GM19395 (cell line): ENCODE measurements at regions not wholly inside any gene's neighbourhood (a gene's known extent, or its start where the extent isn't known, plus 50 kb on each side); places are given as distances from the start of the nearest gene placed in this dataset.
"Not testable (repeated sequence)": the region's sequence is repeated elsewhere in the genome, so short reads cannot be mapped to it uniquely, and the experiment has no call there.

Source experiments
- ATAC-seq: cut with Tn5 transposase; IDR thresholded peaks from one replicate; pipeline ENCODE4 v1.9.1; 2021; ENCODE audit warnings: mild to moderate bottlenecking, moderate library complexity; ENCODE audit not compliant: unreplicated experiment

DNA sequence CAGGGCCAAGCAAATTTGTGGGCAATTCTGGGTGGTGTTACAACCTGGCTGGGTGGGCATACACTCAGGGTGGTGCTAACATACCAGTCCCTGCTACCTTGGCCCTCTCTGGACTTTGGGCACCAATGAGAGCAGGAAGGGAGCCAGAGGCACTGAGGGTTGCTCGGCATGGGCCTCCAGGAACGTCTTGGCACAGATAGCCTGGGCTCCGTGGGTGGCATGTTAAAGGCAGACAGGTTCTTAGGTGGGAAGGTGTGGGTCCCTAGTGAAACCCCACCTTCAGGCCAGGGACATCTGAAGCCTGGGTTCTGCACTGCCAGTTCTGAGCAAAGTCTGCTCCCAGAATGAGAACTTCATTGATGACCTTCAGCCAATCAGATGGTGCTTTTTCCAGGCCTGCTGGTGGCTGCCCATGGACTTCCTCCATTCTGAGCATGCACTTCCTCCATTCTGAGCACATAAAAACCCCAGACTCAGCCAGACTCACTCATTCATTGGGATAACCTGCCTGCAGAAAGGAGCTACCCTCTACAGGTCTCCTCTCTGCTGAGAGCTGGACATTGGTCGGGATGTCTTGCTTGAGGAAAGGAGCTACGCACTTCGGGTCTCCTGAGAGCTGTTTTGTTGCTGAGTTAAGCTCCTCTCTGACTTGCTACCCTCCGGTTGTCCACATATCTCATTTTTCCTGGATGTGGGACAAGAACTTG lies 2567.1 kb downstream of the PCDH9 start:
- no peak for ATAC-seq

GRCh38 chr13:64648293-64648692 lies 2581.8 kb downstream of the PCDH9 start:
- ATAC-seq: no peak

DNA sequence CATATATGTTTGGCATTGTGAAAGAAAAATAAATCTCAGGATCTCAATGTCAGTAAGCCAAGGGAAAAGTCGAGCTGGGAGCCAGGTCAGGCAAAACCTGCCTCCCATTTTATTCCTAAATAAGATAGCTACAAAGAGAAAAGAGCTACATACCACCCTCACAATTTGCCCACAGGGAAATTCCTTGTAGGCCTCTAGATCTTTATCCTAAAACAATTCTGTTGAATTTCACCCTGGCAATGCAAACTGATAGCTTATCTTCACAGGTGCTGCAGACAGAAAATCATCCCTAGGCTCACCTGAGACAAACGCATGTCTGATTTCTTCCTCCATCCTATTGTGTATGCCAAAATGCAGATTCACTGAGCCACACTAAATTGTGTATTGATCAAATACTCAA lies 2587.1 kb downstream of the PCDH9 start:
- ATAC-seq: no peak

- ATAC-seq: no peak
Measured at GRCh38 chr13:64640002-64640401, 2590.1 kb downstream of the PCDH9 start.

- ATAC-seq: no peak
Measured at GRCh38 chr13:64639206-64639605, 2590.9 kb downstream of the PCDH9 start.

GRCh38 chr13:64633948-64634347 lies 2596.2 kb downstream of the PCDH9 start:
- ATAC-seq: no peak

DNA sequence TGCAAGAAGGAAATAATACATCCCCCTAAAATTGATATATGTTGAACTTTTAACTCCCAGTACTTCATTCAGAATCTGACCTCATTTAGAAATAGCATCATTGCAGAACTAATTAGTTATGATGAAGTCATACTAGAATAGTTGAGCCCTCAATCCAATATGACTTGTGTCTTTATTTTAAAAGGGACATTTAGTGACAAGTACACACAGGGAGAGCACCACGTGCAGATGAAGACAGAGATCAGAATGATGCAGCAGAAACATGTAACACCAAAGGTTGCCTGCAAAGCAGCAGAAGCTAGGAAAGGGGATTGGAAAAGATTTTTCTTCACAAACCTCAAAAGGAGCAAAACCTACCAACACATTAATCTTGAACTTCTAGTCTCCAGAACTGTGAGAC lies 2602.5 kb downstream of the PCDH9 start:
- ATAC-seq: no peak

DNA sequence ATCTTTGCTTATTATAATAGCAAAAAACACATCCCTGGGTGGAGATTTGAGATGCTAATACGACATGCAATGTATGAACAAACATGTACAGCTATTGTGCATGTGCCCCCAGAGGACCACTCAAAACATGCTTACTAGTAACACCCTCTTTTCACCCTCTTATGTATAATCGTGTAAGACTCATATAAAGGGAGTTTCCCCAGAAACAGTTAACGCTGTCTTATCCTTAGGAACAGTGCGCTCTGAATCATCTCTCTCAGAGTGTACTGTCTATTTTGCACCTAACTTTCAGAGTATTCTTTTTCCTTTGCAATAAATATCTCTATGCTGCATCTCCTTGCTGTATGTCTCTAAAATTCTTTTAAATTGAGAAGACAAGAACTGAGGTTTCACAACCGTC lies 2604.0 kb downstream of the PCDH9 start:
- no peak for ATAC-seq

DNA sequence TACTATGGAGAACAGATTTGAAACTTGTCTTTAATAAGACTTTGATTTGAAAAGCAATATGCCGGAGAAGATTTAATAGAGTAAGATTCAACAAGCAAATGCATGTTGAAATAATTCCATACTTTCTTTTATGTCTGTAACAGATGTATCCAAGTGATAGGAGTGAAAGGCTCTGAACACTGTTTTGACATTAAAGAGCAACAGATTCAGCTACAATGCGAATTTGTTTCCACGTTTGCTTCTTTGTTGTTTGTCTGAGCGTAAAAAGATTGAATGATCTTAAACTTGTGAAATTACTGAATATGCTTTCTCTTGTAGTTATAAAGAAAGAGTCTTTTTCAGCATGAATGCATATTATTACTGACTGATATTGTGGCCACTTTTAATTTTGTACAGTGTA lies 2612.9 kb downstream of the PCDH9 start:
- ATAC-seq: no peak

DNA sequence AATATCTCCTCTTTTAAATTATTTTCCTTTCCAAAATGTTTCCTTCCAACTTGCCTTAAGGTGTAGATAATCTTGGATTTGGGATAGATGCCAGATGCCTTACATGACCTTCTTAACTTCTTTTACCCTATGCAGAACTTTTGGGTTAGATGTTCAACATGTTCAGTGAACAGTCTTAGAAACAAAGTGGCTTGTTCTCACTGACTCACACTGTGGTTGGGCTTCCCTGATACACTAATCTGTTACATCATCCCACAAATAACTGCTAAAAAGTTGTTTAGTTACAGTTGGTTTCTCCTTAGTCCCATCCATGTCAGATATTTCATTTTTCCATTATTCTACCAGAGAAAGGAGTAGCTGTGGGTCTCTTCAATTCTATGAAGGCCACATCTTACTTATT lies 2638.2 kb downstream of the PCDH9 start:
- no peak for ATAC-seq

DNA sequence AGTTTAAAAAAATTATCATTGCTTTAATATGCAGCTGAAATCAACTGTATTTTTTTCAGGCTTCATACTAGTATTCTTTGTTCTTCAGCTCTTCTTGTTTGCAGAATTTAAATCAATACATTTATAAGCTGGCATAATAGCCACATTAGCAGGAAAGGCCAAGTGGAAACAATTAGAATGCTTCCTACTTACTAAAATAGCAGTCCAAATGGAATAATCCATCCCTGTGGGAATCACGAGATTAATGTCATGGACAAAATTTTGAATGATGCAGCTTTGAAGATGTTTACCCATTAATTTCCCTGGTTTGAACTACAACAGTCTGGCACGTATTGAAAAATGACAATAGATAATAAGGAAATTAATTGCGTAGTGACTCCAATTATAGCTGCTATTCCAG lies 2650.8 kb downstream of the PCDH9 start:
- no peak for ATAC-seq

- no peak for ATAC-seq
Measured at GRCh38 chr13:64568748-64569147, 2661.4 kb downstream of the PCDH9 start.

GRCh38 chr13:64558031-64558430 lies 2672.1 kb downstream of the PCDH9 start:
- not testable (repeated sequence) for ATAC-seq

DNA sequence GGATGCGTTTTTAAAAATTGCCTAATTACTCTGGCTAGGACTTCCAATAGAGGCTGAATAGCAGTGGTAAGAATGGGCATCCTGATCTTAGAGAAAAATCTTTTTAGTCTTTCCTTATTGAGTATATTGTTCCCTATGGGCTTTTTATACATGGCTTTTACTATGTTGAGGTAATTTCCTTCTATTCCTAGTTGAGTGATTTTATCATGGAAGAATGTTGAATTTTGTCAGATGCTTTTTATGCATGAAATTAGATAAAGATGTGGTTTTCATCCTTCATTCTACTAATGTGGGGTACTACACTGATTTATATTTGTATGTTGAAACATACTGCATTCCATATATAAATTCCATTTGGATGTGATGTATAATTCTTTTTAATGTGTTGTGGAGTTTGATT lies 2673.8 kb downstream of the PCDH9 start:
- ATAC-seq: no peak

GRCh38 chr13:64553411-64554129 lies 2676.6 kb downstream of the PCDH9 start:
- no peak for ATAC-seq

GRCh38 chr13:64551755-64552154 lies 2678.4 kb downstream of the PCDH9 start:
- no peak for ATAC-seq

DNA sequence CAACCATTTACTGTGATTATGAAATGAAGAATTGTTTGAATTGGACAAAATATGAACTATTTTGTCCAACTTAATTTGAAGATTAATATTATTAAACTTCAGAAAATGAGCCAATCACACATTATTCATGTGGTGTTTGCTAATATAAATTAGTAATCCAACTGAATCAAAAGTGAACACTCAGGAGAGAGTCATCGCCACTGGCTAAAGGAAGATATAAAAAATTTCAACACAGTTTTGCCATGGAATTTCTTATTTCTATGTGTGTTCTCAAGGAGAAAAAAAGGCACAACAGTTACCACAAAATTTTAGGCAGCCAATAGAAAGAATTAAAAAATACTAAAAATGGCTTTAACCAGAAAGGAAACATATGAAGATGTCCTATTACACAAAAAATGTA lies 2683.8 kb downstream of the PCDH9 start:
- ATAC-seq: no peak

DNA sequence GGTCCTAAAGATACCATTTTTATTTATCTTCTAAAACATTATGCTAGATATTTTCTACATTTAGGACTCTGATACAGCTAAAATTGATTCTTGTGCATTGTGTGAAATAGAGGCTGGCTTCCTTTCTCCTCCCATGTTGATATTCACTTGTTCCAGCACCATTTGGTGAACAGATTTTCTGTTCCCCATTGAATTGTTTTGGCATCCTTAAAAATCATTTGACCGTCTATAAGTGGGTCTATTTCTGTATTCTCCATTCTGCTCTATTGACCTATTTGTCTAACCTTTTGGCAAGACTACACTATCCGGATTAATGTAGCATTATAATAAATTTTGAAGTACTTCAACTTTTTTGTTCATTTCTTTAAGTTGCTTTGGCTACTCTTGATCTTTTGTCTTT lies 2689.2 kb downstream of the PCDH9 start:
- ATAC-seq: no peak

DNA sequence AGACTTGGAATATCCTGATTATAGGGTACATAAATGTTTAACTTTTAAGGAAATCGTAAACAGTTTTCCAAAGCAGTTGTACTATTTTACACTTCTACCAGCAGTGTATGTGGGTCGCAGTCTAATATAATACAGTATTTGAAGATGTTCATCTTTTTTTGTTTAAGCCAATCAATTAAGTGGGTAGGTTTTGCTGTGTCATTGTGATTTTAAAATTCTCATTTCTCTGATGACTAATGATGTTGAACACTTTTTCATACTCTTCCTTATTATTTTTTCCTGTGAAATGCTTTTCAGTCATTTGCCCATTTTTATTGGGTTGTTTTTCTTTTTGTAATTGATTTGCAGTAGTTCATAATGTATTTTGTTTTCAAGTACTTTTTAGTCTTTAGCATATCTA lies 2689.7 kb downstream of the PCDH9 start:
- no peak for ATAC-seq

DNA sequence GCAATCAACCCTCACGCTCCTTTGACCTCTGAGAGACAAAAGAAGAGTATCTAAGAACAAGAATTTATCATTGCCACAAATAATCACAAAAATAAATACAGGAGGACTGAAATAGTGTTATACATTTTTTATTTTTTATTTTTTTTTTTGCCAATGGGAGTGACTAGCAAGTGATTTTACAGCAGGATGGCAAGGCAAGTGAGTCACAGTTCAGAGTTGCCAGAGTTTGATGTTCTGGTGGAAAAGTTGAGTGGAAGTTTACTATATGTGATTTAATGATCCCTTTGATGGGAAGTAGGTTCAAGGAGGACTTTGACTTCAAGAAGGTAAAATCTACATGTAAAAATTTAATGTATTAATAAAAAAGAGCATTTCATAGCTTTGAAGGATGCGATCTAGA lies 2691.4 kb downstream of the PCDH9 start:
- no peak for ATAC-seq

DNA sequence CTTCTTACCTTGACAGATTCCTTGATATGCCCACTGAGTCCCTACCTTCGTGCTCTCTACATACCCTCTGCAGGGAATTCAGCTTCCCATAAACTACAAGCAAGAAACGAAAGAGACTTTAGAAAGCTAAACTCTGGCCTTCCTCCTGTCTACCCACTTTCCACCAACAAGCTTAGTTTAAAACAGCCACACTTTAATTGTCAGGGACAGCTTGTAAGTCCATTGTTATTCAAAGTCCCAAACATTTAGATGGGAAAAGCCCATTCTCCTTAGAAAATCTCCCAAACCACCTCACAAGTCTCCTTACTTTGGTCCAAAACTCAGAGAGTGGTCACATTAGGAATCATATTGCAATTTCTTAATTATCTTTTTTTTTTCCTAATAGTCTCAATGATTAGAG lies 2695.8 kb downstream of the PCDH9 start:
- no peak for ATAC-seq

DNA sequence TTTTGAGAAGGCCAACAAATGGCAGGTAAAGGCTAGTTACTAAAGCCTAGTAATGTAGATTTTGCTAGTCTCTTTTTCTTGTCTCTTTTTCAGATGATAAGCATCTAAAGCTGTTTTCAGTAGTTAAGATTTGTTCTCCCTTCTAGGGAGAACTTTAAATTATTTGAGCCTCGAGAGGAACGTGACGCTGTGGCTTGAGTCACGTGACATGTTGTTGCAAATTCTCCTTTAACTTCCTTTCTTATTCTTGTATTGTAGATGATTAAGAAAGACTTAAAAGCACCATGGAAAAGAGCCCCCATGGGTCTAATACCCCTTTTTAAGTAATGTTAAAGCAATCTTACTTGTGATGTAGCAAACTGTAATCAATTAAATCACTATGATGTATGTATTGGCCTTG lies 2698.7 kb downstream of the PCDH9 start:
- no peak for ATAC-seq
